ENCODE measurements at regions not wholly inside any gene's neighbourhood (a gene's known extent, or its start where the extent isn't known, plus 50 kb on each side); places are given as distances from the start of the nearest gene placed in this dataset.
"Not testable (repeated sequence)": the region's sequence is repeated elsewhere in the genome, so short reads cannot be mapped to it uniquely, and the experiment has no call there.

DNA sequence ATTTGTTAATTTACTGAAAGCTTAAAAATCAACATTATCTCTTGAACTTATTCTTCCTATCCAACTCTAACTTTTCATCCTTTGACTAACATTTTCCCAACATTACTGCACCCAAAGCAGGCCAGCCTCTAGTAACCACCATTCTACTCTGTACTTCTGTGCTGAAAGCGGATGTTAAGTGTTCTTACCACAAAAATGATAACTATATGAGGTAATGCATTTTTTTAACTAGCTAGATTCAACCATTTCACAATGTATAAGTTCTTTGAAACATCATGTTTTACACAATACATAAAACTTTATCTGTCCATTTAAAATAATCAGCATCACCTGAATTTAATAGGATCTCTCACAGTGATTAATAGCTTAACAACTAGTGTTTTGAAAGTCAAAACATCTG is 468.5 kb upstream of the MGAT4C start:
- no peak for DNase-seq

DNA sequence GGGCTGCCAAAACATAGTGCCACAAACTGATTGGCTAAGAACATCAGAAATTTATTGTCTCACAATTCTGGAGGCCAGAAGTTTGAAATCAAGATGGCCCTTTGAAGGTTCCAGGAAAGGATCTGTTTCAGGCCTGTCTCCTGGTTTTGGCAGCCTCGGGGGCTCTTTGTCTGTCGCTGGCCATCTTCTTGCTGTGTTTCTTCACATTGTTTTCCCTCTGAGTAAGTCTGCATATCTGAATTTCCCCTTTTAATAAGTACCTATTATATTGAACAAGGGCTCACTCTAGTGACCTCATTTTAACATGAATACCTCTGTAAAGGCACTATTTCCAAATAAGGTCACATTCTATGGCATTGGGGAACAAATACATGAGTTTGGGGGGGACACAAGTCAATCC is 467.1 kb upstream of the MGAT4C start:
- no peak for DNase-seq

DNA sequence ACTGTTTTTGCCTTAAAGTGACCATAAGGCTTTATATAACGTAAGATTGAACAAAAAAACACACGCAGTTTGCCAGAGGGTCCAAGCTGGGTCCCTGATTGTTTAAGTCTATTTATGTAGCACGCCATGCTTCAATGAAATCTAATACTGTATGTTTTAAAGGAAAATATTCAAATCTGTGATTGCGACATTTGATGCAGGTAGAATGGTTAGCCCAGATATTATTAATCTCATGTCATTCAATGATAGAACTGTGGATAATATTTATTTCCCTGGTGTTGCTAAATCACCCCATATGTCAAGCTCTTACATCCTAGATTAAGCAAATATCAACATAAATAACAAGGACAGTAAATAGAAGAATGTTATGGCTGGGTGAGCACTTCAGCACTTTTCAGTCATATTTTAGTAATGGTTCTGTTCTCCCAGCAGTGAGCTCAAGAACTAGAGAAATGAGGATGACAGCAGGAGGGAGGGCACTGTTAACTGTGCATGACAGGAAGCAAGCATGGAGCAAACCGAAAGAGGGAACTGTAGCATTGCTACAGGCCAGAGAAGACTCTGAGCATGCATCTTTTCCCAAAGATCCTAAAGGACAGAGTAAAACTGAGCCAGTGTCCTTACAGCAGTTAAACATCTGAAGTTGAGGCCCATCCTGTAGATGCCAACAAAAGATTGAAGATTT is 465.7 kb upstream of the MGAT4C start:
- peak in 1 of 2 experiments; percentile 17 for DNase-seq

DNA sequence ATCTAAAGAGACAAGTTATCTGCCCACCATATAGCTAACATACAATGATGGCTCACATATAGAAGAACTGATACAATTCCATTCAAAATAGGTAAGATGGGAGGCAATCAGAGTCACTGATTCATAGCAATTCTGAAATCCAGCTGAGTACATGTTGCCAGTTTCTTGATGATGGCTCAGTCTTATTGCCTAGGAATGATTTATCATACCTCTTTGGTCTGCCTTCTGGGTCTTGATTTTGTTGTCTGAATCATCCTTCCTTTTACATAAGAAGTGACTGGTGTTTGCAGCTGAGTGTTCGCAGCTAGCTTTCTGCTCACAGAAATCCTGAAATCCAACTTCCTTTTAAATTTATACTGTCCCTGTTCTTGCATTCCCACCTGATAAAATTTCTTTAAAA is 463.2 kb upstream of the MGAT4C start:
- DNase-seq: no peak

DNA sequence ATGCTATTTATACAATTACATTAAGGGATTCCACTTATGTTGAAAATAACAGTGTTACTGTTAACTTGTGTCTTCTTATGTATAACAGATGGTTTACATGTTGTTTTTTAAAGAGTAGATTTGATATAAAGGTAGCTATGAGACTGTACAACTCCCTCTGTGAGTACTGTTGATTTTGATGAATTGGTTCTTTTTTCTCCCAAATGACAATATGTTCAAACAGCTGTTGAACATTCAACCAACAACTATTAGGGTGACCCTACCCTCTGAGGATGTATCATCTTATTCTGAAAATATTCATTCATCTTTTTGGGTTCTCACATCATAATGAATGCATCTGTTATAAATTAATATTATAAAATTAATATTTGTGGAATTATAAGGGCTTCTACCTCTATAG is 456.9 kb upstream of the MGAT4C start:
- no peak for DNase-seq

DNA sequence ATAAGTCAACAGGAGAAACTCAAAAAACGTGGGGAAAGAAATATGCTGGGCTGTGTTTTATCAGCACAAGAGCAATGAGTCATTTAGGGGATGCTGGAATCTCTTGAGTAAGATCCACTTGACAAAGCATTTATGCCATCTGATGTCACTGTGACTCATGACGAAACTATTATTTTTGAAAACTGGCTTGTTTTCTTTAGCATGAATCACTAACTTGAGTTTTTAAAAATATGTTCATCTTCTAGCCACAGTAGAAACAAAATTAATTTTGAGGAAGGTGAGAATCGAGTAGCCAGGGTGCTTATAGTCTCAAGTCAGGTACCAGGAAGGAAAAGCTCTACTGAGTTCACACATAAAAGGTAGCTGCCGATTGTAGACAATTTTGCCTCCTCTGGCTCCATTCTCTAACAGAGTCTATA is 456.2 kb upstream of the MGAT4C start:
- no peak for DNase-seq

DNA sequence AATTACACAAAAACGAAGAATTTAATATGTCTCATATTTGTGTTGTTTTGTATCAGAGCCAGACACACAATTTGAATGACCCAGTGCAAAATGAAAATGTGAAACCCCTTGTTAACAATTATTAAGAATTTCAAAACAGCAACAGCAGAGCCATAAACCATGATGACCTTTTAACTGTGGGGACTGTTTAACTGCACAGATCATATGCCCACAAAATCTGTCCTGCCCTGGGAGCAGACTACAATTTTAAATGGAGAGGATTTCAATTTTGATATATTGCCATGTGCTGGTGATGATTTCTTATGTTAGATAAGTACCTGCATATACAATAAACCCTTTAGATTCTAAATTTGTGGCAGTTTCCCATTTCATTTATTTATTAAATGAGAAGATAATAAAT is 455.5 kb upstream of the MGAT4C start:
- DNase-seq: no peak

DNA sequence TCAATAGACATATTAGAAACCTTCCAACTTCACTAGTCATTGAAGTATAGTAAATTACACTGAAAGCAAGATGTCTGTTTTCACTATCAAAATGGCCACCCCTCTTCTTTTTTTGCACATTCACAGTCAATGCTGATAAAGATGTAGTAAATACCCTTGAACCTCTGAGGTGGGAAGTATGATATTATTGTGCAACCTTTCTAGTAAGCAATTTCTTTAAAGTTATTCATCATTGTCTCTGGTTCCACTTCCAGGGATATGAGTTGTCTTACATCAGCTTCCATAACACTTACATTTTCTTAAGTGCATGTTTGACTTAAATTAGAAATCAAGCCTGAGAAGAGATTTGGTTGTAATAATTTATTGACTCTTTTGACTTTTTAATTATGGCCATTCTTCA is 453.9 kb upstream of the MGAT4C start:
- no peak for DNase-seq

DNA sequence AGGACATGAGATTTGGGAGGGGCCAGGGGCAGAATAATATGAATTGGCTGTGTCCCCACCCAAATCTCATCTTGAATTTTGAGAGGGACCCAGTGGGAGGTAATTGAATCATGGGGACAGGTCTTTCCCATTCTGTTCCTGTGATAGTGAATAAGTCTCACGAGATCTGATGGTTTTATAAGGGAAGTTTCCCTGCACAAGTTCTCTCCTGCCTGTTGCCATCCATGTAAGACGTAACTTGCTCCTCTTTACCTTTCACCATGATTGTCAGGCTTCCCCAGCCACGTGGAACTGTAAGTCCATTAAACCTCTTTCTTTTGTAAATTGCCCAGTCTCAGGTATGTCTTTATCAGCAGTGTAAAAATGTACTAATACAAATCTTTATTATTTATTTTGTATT is 452.8 kb upstream of the MGAT4C start:
- DNase-seq: not testable (repeated sequence)

DNA sequence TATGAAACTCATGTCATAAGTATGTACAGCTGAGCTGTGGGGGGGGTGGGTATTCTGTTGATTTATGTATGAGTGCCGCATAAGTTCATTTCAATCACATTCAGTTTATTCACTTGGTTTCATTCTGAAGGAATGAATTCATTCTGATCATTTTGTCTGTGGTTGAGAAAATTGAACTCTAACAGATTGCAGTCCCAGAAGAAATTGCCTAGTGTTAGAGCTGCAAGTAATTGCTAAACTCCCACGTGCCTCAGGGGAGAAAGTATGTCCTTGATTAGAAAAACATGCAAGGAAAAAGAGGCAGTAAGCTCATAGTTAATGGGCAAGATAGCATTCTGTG is 442.4 kb upstream of the MGAT4C start:
- DNase-seq: no peak

DNA sequence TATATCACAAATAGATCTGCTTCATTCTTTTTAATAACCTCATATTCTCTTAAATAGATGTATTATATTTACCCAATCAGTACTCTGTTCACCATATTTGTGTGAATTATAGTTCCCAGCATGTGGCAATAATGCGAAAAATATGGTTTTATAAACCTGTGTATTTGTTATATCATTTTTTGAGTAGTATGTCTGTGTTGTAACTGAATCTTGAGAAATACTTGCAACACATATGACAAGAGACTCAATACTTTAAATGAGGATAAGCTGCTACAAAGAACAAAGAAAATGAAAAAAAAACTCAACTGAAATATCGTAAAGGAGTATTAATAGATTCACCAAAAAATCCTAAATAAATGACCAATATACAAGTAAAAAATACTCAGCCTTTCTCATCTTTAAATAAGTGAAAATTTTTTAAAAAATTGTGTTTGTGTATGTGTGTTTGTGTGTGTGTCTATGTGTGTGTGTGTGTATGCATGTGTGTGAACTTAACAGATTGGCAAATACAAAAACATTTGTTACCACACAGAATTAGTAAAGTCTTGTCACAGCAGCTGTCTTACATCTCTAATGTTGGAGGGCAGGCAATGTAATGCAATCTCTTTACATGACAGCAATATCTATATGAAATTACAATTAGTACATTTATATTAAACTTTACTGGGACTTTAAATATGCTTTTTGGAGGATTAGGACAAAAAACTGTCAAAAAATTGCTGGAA is 441.9 kb upstream of the MGAT4C start:
- DNase-seq: no peak

DNA sequence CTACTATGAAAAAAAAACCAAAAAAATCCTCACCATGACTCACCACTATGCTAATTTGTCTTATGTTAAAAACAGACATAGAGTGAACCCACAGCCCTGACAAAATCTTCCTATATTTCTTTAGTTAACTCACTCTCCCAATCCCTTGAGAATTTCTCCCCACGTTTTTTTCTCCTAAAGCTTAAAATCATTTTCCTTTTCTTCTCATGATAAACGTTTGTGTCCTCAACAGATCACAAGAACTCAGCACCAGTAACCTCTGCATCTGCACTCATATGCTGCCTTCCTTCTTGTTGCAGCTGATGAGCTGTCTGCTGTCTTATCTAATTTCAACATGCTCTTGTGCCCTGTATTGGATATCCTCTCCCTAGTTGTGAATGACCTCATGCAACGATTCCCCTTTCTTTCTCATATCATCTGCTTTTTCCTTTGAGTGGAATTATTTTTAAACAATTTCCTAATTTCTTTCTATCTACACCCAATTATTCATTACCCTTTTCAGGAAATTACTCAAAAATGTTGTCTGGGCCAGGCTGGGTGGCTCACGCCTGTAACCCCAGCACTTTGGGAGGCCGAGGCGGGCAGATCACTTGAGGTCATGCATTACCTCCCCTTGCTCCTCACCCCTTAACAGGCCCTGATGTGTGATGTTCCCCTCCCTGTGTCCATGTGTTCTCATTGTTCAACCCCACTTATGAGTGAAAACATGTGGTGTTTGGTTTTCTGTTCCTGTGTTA is 427.5 kb upstream of the MGAT4C start:
- no peak for DNase-seq

DNA sequence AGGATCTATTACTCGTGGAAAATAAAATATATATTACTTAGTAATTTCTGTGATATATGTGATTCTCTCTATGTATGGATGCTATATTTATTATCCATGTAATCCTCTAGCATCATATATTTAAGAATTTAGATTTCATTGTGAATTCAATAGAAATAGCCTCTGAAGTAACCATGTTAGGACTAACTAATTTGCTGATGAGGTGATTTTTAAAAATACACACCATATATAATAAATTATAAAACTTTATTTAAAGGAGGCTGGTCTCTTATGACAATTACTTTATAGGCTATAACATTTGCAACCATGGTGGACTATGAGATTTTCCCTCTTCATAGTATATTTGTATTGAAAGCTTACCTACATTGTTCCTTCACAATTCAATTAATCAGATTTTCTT is 424.9 kb upstream of the MGAT4C start:
- DNase-seq: no peak

DNA sequence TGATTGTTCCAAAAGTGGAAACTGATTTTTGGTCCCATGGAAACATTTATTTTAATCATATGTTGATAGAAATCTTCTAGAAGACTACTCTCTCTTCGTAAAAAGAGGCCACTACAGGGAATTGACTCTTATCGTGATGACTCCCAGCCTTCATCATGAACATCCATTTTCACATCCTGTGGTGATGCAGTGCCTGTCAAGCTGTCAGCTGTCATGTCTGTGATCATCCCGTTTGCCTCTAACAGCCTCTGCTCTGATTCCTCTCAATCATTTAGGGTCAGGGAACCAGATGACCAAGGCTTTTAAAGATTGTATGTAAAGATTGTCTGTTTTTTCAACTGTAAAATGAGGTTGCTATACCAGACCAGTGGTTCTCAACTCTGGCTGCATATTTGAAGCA is 419.0 kb upstream of the MGAT4C start:
- no peak for DNase-seq

DNA sequence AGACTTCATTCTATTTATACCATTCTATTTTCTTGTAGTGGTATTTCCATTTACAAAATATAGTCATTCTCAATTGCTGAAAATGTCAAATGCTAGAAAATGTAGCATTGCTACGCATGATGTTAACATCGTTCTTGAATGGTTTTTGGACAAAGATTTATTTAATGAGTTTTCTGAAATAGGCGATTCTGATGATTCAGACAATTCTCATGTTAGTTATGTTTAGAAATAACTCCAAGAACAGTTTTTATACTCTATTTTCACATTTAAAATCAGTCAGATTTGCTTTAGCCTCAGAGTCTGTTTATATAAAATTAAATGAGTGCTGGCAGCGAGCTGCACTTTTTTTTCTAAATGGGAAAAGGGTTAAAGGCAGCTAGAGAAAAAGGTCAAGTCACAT is 414.8 kb upstream of the MGAT4C start:
- no peak for DNase-seq

DNA sequence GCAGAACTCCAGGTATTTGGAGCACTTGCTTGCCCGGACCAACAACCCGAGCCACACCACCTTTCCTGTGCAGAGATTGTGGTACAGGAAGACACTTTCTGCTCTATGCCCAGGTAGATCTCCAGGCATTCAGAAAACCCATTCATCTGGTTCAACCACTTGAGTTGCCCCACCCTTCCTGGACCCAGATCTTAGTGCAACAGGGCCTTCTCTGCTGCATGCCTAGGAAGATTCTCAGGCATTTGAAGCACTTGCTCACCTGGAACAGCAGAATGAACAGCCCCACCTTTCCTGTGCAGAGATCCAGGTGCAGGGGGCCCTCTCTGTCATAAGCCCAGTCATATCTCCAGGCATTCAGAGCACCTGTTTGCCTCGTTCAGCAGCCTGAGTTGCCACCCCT is 412.8 kb upstream of the MGAT4C start:
- no peak for DNase-seq

DNA sequence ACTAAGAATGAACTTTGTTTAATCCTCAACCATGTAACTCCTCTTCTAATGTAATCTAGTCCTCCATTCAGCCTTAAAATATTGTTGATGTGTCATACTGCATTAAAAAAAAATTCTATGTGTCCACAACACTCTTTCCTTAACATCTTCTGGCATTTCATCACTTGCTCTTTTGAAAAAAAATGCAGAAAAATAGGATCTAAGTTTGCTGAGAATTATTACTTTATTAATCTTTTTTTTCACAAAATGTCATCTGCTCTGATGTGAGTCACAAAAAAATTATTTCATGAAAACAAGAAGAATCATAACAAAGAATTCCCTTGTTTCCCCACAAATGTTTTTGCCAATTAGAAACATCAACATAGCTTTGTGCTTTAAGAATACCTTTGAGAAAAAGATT is 410.1 kb upstream of the MGAT4C start:
- no peak for DNase-seq

DNA sequence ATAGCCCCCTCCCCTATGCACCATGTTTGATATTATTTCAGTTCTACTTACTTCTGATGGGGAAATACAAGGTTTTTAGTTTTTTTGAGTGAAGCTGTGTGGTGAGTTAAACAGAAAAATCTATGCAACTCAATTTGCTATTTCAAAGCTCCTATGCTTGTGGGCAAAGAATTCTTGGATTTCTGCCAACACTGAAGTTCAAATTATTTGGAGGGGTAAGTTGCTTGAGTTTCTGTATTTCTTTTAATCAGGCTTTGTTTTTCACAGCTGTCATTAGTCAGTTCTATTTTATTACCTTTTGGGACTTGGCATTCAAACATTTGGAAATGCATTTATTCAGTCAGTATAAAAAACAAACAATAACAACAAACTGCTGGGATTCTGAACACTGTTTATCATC is 407.5 kb upstream of the MGAT4C start:
- DNase-seq: no peak

DNA sequence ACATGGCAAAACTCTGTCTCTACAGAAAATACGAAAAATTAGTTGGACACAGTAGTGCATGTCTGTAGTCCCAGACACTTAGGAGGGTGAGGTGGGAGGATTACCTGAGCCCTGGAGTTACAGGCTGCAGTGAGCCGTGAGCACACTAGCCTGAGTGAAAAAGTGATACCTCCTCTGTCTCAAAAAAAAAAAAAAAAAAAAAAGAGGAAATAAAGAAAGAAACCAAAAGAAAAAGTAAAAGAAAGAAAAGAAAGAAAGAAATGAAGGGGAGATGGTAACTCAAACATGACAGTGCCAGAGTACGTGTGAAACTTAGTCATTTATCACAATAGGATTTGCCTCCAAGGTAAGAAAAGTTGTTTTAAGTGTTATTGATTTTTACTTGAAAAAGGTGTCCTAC is 407.0 kb upstream of the MGAT4C start:
- DNase-seq: no peak

DNA sequence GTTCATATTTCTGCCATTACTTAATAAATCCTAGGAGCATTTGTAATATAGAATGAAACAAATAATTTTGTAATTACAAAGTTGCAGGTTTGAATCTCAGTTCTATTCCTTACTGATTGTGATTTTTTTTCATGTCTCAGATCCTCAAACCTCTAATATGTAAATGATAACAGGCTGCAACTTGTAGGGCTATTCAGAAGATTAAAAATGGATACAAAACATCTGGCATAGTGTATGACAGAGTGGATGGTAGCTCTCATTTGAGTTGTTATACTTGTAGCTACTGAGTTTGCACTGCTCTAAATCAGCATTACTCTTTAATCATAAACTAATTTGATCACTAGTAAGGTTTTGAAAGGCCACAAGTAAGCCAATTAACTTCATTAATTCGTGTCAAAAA is 406.3 kb upstream of the MGAT4C start:
- no peak for DNase-seq

DNA sequence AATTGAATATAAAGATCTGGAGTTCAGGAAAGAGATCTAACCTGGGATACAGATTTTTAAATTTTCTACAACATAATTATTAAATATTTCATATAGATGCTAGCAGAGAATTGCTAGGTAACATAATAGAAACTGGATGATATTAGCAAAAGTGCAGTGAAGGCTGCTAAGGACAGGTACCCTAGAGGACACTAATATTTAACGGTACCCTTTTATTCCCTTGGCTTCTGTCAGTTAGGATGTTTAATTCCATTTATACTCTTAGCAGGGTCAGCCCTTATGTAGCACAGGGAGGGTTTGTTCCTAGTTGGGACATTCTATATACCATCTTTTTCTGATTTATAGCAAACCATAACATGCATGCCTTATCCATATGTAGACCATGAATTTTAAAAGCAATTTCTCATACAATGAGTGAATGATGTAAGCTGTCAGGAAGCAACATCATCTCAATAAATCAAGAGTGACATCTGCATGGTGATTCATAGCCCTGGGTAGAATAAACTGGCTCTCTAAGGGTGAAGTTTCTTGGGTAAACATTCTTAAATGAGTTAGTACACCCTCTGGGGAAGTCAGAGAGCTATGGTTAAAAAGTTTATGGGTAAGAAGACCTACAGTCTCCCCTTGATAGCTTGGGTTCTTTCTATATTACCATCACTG is 404.4 kb upstream of the MGAT4C start:
- no peak for DNase-seq

DNA sequence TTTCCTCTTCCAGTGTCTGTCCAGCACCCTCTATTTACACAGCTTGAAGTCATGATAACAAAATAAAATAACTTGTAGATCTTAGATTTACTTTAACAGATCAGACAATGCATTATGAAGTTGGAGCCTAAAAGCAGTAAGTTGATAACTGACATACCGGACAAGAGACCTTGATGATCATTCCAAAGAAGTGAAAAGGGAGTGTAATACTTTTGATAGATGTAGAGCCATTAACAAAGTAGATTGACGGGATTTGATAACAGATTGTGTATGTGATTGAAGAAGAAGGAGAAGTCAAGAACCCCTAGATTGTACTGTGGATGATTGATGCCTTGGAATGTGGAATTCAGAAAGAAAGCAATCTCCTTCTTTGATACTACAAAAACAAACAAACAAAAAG is 403.8 kb upstream of the MGAT4C start:
- no peak for DNase-seq

DNA sequence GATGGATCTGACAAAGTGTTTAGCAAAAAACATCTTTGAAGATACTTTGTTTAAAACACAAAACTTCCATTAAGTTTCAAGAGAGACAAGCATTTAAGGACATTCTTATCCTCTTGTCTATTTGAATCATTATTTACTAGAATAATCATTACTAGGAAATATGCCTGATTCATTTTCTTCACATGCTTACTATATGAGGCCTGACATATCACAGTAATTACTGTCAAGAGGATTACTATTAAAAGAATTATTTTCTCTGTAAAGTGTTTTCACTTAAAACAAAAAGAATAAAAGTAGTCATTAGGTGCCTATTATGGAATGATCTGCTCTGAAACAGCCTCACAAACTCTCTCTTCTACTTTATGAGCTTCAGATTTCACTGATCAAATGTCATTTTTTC is 402.1 kb upstream of the MGAT4C start:
- DNase-seq: no peak

DNA sequence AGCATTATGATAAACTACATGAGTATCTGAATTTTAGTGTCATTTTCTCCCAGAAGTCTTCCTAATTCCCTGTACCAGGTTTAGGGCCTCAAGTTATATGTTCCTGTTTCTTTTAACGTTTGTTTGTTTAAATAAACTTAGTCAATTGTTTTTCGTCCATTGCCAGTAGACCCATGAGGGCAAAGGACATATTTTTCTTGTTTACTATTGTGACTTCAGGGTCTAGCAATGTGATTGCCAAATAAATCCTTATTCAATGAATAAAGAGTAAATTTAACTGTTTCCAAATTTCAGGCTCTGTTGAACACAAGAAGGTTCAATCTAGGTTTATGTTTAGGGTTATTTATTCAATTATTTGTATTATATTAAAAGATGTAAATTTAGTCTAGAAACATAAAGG is 391.6 kb upstream of the MGAT4C start:
- no peak for DNase-seq
